ENCODE measurements at regions not wholly inside any gene's neighbourhood (a gene's known extent, or its start where the extent isn't known, plus 50 kb on each side); places are given as distances from the start of the nearest gene placed in this dataset.

GRCh38 chr2:53167227-53167626 is 600.4 kb upstream of the CHAC2 start:
- TF ChIP-seq CTCF (IDR thresholded peaks at IDR 0.05) (no peak), POLR2A (IDR thresholded peaks at IDR 0.05) (no peak)
